Uterus (tissue), 2 donors: ENCODE measurements at regions not wholly inside any gene's neighbourhood (a gene's known extent, or its start where the extent isn't known, plus 50 kb on each side); places are given as distances from the start of the nearest gene placed in this dataset.
"Not testable (repeated sequence)": the region's sequence is repeated elsewhere in the genome, so short reads cannot be mapped to it uniquely, and the experiment has no call there.

Source experiments
- POLR2A ChIP-seq, 2 donors: fragments of 450-650 bp; IDR thresholded peaks; one replicate each; pipeline ENCODE4 v1.6.1; 2016; ENCODE audit warnings: antibody characterized with exemption in 2 of 2, mild to moderate bottlenecking in 1 of 2, moderate library complexity in 1 of 2
- TF ChIP-seq, protein P1 (sequence below), 4 experiments: fragments of 200-600 bp in 2 of 4; fragments of 450-650 bp in 2 of 4; sonication (generic) in 2 of 4; IDR thresholded peaks; one replicate each; pipeline ENCODE4 v1.5.1; 2016 to 2019; ENCODE audit warnings: antibody characterized with exemption in 4 of 4, mild to moderate bottlenecking in 2 of 4, moderate library complexity in 1 of 4

DNA sequence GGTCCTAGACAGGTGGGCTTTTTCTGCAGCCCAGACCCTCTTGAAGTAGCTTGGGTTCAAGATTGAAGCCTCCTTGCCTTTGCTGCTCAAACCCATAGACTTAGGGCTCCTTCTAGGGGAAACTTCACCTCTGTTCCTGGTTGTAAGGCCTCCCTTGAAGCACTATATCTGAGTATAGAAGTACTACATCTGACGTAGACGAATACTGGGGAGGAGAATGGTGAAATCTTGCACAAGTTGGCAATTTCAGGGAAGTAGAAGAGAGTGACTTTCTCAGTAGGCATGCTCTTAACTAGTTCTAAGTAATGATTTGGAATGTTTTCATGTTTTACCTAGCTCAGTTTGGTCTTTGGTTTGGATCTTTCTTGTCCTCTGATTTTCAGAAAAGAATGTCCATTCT lies 71.7 kb upstream of the ZNG1B start:
- TF ChIP-seq, protein P1, sequence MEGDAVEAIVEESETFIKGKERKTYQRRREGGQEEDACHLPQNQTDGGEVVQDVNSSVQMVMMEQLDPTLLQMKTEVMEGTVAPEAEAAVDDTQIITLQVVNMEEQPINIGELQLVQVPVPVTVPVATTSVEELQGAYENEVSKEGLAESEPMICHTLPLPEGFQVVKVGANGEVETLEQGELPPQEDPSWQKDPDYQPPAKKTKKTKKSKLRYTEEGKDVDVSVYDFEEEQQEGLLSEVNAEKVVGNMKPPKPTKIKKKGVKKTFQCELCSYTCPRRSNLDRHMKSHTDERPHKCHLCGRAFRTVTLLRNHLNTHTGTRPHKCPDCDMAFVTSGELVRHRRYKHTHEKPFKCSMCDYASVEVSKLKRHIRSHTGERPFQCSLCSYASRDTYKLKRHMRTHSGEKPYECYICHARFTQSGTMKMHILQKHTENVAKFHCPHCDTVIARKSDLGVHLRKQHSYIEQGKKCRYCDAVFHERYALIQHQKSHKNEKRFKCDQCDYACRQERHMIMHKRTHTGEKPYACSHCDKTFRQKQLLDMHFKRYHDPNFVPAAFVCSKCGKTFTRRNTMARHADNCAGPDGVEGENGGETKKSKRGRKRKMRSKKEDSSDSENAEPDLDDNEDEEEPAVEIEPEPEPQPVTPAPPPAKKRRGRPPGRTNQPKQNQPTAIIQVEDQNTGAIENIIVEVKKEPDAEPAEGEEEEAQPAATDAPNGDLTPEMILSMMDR (IDR thresholded peaks at IDR 0.05): not testable (repeated sequence)
- not testable (repeated sequence) for TF ChIP-seq POLR2A (IDR thresholded peaks at IDR 0.05)
